Eye (tissue), 1 donor: ENCODE measurements at regions not wholly inside any gene's neighbourhood (a gene's known extent, or its start where the extent isn't known, plus 50 kb on each side); places are given as distances from the start of the nearest gene placed in this dataset.

Source experiments
- DNase-seq: peaks from one replicate; pipeline ENCODE4 v3.0.0-alpha.2; 2015

DNA sequence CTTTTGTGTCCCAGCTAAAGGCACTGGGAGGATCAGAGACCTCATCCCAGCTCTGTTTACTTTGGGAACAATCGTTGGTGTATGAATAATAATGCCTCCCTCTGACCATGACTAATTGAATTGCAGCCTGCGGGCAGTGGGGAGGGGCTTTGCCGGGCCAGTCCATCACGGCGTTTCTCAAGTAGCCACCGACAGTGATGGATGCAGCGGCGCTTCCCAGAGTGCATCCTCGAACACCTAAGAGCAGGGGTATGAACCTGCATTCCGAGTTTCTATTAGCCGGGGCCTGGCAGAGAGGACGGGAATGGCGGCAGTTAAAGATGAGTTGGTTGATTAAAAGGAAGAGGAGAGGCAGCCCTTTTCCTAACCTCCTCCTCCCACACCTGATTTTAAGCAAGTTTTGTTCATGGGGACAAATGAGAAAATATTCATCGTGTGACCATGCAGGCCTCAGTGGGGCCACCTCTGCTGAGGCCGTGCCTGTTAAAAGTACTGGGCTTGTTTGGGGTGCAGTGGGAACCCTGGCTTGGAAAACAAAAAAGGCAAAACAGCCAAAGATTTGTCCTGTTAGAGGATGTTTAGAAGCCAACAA, 154.1 kb downstream of the FOXA2 start:
- peak; percentile 76 for DNase-seq

DNA sequence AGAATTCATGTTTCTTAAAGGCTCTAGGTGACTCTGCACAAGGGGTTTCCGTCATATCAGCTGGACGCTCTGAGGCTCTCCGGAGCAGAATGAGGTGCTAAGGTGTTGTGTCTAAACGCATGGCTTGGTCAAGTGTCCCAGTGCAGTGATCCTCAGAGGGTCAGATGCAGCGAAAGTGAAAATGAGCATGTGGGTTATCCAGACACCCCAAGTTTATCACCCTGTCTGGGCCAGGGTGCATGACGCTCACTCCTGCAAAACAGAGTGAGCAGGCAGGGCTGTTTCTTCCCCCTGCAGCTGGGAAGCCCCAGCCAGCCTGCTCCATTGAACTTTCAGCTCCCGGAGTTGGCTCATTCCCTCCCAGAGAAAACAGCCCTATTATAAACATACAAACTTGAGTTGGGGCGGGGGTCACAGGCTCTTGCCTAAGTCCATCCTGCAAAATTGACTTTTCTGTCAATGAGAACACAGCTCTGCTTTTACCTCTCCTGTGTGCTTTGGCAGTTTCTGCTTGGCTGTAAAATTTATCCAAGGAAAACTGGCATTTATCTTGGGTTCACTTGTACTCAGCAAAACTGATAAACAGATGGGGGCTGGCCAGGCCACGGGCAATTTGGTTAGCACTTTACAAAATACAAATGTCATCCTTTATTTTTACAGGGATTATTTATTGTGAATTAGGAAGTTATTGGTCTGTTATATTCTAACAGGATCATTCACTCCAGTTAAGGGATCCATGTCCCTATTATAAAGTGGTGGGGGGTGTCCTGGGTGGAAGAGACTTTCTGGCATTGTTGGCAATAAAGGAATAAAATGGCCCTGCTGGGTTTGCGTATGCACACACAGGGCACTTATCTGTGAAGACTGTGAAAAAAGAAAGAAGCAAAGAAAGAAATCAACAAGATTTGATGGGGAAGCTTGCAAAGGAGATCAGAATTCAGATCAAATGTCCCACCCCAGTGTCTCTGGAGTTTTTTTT, 154.9 kb downstream of the FOXA2 start:
- DNase-seq: no peak

DNA sequence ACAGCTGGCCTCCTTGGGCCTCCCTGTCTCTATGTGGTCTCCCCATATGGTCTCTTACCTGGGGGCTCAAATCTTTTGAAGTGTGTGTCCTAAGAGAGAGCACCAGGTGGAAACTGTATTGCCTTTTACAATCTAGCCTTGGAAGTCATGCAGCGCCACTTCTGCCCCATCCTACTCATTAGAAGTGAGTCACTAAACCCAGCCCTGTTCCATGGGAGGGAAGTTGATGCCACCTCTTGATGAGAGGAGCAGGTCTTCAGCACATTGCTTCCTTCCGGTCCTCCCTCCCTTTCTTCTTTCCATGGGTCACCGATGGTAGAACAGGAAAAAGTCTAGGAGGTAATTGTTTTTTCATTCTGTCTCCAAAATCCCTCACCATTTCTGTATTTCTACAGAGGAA, 156.3 kb downstream of the FOXA2 start:
- DNase-seq: no peak

DNA sequence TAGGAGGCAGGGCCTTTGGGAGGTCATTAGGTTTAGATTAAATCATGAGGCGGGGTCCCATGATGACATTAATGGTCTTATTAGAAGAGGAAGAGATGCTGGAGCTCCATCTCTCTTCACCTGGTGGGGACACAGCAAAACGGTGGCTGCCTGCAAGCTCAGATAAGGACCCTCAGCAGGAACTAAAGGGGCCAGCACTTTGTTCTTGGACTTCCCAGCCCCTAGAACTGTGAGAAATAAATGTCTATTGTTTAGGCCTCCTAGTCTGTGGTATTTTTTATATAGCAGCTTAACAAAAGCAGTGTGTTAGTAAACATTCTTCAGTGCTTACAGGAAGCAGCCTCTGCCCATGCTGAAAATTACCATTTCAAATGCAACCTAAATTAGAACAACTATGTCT, 157.6 kb downstream of the FOXA2 start:
- DNase-seq: no peak

DNA sequence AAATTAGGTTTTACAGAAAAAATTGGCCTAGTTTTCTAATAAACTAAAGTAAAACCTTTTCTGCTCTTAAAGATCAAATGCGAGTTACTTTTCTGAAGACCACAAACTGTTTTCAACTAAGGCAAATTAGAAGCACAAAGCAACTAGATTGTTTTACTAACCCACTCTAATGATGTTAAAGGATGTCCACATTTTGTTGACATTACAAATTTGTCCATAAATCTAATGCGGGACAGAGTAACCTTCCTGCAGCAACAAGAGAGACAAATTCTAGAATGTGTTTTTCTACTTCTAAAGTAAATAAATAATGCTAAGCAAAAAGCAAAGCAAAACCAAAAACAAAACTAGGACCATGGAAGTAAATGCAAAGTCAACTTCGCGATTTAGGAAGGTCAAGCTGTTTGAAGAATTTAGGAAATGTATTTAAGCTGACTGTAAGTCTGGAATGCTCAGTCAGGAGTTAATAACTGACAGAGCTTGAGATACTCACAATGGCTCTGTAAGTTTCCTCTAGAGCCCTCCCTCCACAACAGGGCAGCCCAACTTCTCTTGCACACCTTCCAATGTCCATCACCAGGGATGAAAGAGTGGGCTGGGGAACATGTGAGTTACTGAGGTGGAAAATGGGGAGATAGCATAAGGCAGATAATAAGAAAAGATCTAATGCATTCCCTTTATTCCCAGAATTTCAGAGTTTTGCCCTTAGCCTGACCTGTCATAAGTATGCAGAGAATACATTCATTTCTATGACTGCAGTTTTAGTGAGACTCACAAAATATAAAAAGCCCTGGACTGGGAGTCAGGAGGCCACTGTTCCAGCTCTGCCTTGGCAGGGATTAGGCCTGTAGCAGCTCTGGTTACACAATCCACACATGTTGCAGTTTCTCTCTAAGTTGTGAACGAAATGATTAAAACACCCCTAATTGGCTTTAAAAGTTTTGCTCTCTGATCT, 158.8 kb downstream of the FOXA2 start:
- DNase-seq: peak; percentile 16

DNA sequence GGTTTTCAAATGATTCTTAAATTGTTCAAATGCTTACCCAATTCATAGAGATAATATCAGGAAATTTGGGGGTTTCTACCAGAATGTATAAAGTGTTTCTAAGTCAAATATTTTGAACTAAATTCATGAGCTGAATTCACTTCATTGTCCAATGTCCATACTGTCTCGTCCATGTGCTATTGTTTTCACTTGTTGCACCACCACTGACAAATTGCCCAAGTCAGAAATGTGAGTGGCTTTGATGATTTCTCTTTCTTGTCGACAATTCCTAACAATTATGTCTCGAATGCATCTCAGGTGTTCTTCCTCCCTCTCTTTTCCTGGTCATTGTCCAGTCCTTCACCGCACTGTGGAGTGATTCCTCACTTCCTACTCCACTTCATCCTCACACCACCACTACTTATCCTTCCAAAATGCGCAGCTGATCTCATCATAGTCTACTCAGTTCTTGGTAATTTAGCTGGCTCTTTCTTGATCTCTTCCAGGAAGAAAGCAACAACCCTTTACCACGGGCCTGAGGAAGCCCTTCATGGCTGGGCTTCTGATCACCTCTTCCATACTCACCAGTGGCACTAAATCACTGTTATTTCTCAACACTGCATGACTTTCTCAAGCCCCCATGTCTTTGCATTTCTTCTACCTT, 161.1 kb downstream of the FOXA2 start:
- DNase-seq: no peak

DNA sequence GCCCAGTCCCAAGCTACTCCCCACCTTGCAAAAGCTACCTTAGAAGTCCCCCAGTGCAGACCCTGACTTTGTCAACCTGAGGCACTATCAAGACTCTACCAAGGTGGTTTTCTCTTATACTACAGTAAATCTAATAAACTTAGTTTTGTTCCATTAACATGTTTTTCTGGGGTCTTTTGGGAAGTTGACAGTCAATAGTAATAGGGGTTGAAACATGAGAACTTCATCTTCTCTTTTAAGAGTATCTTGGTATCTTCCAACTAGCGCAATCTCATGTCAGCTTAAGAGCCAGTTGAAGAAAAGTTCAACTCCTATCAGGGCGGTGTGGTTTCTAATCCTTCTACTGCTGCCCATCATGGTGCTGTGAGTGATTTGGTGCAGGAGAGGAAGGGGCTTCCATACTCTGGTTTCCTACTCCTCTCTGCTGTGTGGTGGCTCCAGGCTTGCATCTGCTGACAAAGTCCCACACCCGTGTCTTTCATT, 164.2 kb downstream of the FOXA2 start:
- DNase-seq: no peak

DNA sequence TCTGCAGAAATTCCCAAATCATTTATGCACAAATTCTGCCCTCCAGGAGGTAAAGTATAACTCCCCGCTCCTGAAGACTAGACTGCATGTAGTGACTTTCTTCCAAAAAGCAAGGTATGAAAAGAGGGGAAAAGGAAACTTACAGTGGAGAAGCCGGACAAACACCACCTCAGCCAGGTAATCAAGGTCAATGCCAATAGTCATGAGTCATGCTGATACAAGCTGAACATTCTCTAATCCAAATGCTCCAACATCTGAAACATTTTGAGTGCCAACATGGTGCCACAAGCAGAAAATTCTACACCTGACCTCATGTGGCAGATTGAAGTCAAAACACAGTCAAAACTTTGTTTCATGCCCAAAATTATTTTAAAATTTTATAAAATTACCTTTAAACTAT, 165.6 kb downstream of the FOXA2 start:
- no peak for DNase-seq

DNA sequence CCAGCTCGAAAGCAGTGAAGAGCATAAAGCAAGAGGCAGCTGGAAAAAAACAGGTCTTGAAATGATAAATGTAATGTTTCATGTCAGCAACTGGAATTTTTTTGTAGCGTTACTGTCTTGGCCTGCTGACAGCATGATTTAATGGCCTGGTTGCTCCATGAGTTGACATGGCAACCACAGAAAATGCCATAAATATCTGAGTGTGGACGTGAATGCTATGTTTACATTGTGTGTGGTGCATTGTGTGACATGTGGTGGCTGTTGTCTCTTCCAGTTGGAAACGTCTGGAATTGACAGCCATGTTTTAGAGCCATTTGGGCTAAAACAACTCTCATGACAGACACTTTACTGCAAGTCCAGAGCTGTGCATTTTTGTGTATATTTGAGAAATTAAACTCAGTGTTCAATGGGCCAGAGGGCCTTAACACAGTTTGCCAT, 170.0 kb downstream of the FOXA2 start:
- peak; percentile 32 for DNase-seq

DNA sequence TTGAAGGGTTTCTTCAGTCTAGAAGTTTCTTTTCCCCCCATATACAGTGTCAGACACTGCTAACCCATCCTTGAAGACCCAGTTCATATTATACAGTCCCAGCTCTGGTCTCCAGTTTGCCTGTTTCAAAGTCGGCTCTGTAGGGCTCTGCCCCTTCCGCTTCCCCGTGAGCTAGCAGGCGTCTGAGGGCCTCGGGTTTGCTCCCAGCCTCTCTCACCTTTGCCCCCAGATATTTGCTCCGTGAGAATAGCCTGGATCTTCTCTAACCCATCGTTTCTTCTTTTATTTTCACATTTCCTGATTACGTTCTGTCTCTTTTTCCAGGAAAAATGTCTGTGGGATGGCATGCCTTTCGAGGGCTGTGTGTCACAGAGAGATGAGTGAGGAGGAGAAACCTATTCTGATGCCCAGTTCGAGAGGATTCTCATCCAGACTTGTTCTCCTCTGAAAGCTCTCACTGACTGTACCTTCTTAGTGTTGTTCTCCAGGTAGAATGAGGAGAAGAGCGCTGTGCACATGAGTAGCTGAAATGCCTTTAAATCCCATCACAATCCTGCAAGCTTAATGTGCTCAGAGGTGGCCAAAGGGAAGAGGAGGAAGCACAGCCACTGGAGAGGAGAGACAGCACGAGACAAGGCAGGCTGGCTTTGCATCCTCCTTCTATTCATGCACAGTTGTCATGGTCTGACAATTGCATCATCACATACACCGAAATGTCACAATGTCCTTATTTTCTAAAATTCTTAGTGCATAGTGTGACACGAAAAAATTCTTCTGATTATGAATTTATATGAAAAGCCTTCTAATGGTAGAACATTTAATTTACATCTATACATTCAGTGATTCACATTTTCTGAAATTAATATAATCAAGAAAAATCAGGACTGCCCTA, 171.1 kb downstream of the FOXA2 start:
- no peak for DNase-seq

DNA sequence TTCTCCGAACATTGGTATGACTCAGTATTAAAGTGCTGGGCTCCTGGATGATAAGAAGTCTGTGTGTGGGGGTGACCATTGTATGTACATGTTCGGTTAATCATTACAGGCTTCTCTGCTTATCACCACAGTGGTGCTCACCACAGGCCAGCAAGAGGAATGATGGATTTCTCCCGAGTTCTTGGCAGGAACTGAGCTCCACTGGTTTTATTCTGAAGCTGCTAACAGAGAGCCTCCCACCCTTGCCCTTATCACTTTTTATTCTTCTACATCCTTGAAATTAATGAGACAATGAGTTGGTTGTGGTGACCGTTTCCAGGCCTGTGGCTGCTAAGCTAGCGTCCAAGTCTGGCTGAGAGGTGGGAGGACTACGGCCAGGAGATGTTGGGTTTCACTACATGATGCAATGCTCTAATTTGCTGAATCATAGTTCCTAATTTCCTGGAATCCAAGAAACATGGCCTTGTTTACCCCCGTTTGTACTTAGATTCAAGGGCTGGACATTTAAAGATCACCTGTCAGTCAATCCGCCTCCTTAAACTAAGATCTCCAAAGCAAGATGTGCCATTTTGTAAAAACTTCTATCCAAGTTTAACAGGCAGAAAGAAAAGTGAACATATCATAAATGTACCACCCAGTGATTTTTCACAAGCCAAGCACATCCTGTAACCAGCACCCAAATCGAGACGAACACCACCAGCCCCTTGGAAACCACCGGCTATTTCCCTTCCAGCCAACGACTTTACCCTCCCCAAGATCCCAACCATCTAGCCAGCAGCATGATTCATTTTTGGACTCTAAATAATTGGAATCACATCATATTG, 172.5 kb downstream of the FOXA2 start:
- DNase-seq: no peak

DNA sequence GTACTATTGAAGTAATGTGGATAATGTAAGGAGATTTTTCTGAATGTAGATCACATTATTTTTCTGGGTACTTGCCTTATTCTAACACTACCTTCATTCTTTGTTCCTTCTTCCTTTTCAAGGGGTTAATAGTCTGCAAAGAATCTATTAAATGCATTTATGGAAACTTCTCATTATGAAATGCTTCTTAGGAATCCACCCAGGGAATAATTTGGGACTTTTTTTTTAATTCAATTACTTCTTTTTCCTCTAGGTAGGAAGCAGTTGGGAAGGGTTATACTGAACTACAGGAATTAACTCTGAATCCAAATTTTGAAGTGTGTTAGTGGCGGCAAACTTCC, 173.1 kb downstream of the FOXA2 start:
- no peak for DNase-seq

DNA sequence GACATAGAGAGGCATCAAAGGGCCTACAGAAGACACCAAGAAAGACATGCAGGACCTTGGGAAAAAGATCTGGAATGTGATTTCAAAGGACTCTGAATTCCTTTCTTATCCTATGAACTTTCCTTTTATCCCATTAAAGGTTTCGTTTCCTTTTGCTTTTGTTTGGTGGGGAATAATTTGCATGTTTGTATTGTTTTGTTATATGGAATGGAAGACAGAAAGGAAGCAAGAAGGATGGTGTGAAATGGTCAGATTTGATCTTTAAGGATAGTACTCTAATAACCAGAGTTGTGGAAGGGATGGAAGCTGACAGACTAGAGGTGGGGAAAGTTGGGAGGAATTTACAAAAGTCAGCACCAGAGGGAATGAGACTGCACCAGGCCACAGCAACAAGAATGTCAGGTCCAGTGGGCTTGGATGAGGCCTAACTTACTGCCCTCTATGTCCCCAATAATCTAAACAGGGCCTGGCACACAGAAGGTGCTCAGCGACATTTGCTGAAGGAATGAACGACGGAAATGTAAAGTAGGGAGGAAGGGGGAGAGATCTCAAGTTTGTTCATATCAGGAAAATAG, 173.7 kb downstream of the FOXA2 start:
- DNase-seq: no peak

DNA sequence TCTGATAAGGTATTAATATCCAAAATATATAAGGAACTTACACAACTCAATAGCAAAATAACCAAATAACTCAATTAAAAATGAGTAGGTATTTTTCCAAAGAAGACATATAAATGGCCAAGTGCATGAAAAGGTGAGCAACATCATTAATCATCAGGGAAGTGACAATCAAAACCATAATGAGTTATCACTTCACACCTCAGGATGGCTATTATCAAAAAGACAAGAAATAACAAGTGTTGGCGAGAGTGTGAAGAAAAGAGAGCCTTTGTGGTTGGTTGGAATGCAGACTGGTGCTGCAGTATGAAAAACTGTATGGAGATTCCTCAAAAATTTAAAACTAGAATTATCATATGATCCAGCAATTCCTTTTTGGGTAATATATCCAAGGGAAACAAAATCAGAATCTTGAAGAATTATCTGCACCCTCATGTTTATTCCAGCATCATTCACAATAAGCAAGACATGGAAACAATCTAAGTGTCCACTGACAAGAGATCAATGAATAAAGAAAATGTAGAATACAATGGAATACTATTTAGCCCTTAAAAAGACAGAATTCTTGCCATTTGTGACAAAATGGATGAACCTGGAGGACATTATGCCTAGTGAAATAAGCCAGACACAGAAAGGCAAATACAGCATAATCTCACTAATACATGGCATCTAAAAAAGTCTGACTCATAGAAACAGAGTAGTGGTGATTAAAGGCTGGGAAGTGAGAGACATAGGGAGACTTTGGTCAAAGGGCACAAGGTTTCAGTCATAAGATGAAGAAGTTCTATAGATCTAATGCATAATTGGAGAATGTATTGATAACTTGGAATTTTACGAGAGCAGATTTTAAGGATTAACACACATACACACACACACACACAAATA, 175.6 kb downstream of the FOXA2 start:
- DNase-seq: no peak

DNA sequence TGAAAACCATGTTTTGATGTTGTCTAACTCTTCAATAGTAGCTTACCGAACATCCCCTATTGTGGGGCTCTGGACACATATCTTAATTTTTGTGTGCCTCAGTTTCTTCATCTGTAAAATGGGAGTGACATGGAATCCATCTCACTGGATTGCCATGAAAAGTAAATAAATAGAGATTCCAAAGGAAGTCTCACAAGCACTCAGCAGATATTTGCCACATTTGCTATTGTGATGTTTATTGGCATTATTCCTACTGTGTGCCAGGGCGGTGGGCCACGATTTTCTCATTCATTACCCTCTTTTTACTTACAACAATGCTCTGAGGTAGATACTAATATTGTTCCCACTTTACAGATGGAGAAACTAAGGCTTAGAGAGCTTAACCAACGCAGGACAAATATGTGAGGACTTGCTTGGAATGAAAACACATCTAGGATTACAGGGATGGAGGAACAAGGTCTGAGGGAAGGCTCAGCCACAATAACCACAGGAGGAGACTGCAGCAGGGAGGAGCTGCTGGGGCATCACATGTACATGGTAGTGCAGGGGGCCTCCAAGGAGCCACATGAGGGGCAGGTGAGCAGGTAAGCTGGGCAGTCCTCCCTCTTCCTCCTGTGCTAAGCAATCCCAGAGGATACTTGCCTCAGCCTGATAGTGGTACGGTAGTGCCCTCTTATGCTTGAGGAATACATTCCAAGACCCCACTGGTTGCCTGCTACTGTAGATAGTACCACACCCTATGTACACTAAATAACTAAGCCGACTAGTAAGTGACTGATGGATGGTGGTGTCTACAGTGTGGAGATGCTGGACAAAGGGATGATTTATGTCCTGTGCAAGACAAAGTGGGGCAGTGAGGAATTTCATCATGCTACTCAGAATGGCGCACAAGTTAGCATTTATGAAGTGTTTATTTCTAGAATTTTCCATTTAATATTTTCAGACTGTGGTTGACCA, 176.9 kb downstream of the FOXA2 start:
- DNase-seq: no peak

DNA sequence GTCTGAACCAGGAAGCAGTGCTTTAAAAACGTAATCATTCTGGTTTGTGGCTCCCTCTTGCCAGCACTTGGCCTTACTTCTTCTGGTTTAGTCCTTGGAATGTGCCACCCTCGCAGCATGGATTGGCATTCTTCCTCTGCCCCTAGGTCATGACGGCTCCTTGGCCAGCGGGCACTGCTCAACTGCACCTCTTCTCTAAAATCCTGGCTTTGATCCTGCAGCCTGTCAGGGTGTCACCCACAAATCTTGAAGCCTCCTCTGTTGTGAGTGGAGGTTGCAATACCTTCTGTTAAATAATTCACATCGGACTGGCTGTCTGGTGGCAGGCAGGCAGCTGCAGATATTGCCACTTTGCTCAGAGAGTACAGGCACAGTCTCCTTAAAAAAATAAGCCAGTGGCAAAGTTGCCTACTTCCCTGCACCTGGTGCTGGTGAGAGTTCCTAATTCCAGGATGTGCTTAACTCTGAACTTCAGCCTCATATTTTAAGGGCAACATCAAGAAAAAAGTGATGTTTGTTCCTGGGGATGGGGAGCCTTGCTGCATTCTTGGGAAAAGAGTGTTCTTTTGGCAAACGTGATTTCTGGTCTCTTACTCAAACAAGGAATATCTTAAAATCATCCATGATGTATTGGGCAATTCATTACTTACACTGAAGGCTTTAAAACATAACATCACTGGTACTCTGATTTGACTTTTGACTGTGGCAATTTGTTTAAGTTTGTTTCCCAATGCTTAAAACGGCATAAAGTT, 179.8 kb downstream of the FOXA2 start:
- no peak for DNase-seq
